Gastroesophageal sphincter (tissue), 4 donors: ENCODE measurements at regions not wholly inside any gene's neighbourhood (a gene's known extent, or its start where the extent isn't known, plus 50 kb on each side); places are given as distances from the start of the nearest gene placed in this dataset.

Source experiments
- ATAC-seq: fragments of 150-250 bp; one replicate; pipeline ENCODE4 v1.9.1; 2016; ENCODE audit warnings: mild to moderate bottlenecking, moderate library complexity
- H3K27ac ChIP-seq, 4 donors: fragments of 200-600 bp; sonication (generic) in 3 of 4; 1 replicate in 3 of 4; 2 replicates in 1 of 4; pipeline ENCODE4 v1.5.1; 2016 to 2019
- H3K27me3 ChIP-seq: fragments of 200-600 bp; sonication (generic); one replicate; pipeline ENCODE4 v1.5.1; 2019
- H3K36me3 ChIP-seq, 2 donors: fragments of 200-600 bp; sonication (generic); one replicate each; pipeline ENCODE4 v1.5.1; 2019; ENCODE audit warnings: control low read depth in 1 of 2
- H3K4me1 ChIP-seq, 3 donors: fragments of 200-600 bp; sonication (generic); 1 replicate in 2 of 3; 2 replicates in 1 of 3; pipeline ENCODE4 v1.5.1; 2016 to 2019; ENCODE audit warnings: control low read depth in 2 of 3
- H3K4me3 ChIP-seq, 2 donors: fragments of 200-600 bp; sonication (generic); one replicate each; pipeline ENCODE4 v1.5.1; 2019; ENCODE audit warnings: mild to moderate bottlenecking in 1 of 2, moderate library complexity in 1 of 2
- H3K9me3 ChIP-seq, 3 donors: fragments of 200-600 bp; sonication (generic); one replicate each; pipeline ENCODE4 v1.5.1; 2017 to 2019; ENCODE audit warnings: control low read depth in 2 of 3
- CTCF ChIP-seq, 4 experiments: fragments of 200-600 bp in 2 of 4; fragments of 450-650 bp in 2 of 4; sonication (generic) in 1 of 4; IDR thresholded peaks; one replicate each; pipeline ENCODE4 v1.5.1; 2017 to 2019; ENCODE audit warnings: antibody characterized with exemption in 4 of 4, mild to moderate bottlenecking in 2 of 4, moderate library complexity in 2 of 4
- EP300 ChIP-seq: sonication (generic); formaldehyde crosslinking; IDR thresholded peaks from one replicate; pipeline ENCODE4 v1.6.1; 2017; ENCODE audit warnings: antibody characterized with exemption, mild to moderate bottlenecking
- POLR2A ChIP-seq, 2 donors: fragments of 450-650 bp; IDR thresholded peaks; one replicate each; pipeline ENCODE4 v1.6.1; 2017; ENCODE audit warnings: antibody characterized with exemption in 2 of 2, mild to moderate bottlenecking in 2 of 2, moderate library complexity in 1 of 2
- POLR2AphosphoS5 ChIP-seq: sonication (generic); formaldehyde crosslinking; IDR thresholded peaks from one replicate; pipeline ENCODE4 v1.6.1; 2017; ENCODE audit warnings: antibody characterized with exemption
- WGBS, 2 donors: methylation state at CpG; one replicate each; pipeline ENCODE4 v1.1.5; 2018; ENCODE audit warnings: low coverage in 1 of 2; 5-methylcytosine and 5-hydroxymethylcytosine counted together

- 91 to 96% methylated on average over 3 to 5 of the region's 6 CpGs for WGBS, 2 donors
- ATAC-seq = no peak
- no peak overlapping the region for H3K27ac ChIP-seq
Observed at GRCh38 chr22:27260087-27260698, 541.4 kb downstream of the MN1 start.

GRCh38 chr22:27262361-27262760 is 539.2 kb downstream of the MN1 start:
- Histone ChIP-seq H3K36me3 (no peaks in the 10 kb centered on the region), H3K27me3 (no peaks in the 10 kb centered on the region), H3K27ac (no peak overlapping the region), H3K4me3 (no peak overlapping the region), H3K9me3 (no peaks in the 10 kb centered on the region), H3K4me1 (no peaks in the 10 kb centered on the region)
- no peak for TF ChIP-seq EP300
- TF ChIP-seq POLR2A (IDR thresholded peaks at IDR 0.05) = no peak
- TF ChIP-seq CTCF (IDR thresholded peaks at IDR 0.05) = no peak
- no peak for TF ChIP-seq POLR2AphosphoS5
- ATAC-seq = no peak
- WGBS, 2 donors = 53 to 57% methylated on average over 3 to 7 of the region's 10 CpGs

More at GRCh38 chr22:27260087-27260698, 541.4 kb downstream of the MN1 start:
- H3K4me1 ChIP-seq = no peaks in the 10 kb centered on the region
- no peak overlapping the region for H3K4me3 ChIP-seq
- H3K36me3 ChIP-seq = no peaks in the 10 kb centered on the region
- peaks cover 0 to 12% (median 0%) of the 10 kb centered on the region in 3 donors for H3K9me3 ChIP-seq
- H3K27me3 ChIP-seq = no peaks in the 10 kb centered on the region
- TF ChIP-seq EP300 = no peak
- no peak for TF ChIP-seq CTCF (IDR thresholded peaks at IDR 0.05)
- TF ChIP-seq POLR2A (IDR thresholded peaks at IDR 0.05) = no peak
- no peak for TF ChIP-seq POLR2AphosphoS5

- no peak for TF ChIP-seq CTCF (IDR thresholded peaks at IDR 0.05)
- no peak for TF ChIP-seq POLR2AphosphoS5
- TF ChIP-seq POLR2A (IDR thresholded peaks at IDR 0.05) = no peak
- TF ChIP-seq EP300 = no peak
- WGBS, 2 donors = 62 to 65% methylated on average over 4 to 6 of the region's 6 CpGs
- no peak overlapping the region for H3K27ac ChIP-seq
- H3K27me3 ChIP-seq = no peaks in the 10 kb centered on the region
- H3K4me1 ChIP-seq = no peaks in the 10 kb centered on the region
- no peaks in the 10 kb centered on the region for H3K9me3 ChIP-seq
- H3K4me3 ChIP-seq = no peak overlapping the region
- no peaks in the 10 kb centered on the region for H3K36me3 ChIP-seq
- no peak for ATAC-seq
Observed at GRCh38 chr22:27264184-27264583, 537.4 kb downstream of the MN1 start.

GRCh38 chr22:27267145-27267544 is 534.4 kb downstream of the MN1 start:
- no peak for TF ChIP-seq CTCF (IDR thresholded peaks at IDR 0.05)
- Histone ChIP-seq H3K4me3 (no peak overlapping the region), H3K9me3 (no peaks in the 10 kb centered on the region), H3K27me3 (peaks cover 6% of the 10 kb centered on the region), H3K4me1 (peaks cover 0 to 11% (median 0%) of the 10 kb centered on the region in 3 donors), H3K27ac (no peak overlapping the region), H3K36me3 (no peaks in the 10 kb centered on the region)
- 93% methylated on average over 6 of the region's 7 CpGs; no CpG with 5 or more reads in 1 of the 2 donors for WGBS, 2 donors
- no peak for ATAC-seq

- ATAC-seq = no peak
- H3K4me1 ChIP-seq = peaks cover 0 to 11% (median 0%) of the 10 kb centered on the region in 3 donors
Observed at GRCh38 chr22:27269751-27270543, 531.6 kb downstream of the MN1 start.

More at GRCh38 chr22:27269751-27270543, 531.6 kb downstream of the MN1 start:
- H3K27me3 ChIP-seq = peaks cover 13% of the 10 kb centered on the region
- no peak overlapping the region for H3K4me3 ChIP-seq
- H3K9me3 ChIP-seq = no peaks in the 10 kb centered on the region
- H3K27ac ChIP-seq = no peak overlapping the region
- 20% methylated on average over 2 of the region's 5 CpGs; no CpG with 5 or more reads in 1 of the 2 donors for WGBS, 2 donors
- TF ChIP-seq EP300 = no peak
- TF ChIP-seq CTCF (IDR thresholded peaks at IDR 0.05) = no peak
- TF ChIP-seq POLR2AphosphoS5 = no peak
- no peak for TF ChIP-seq POLR2A (IDR thresholded peaks at IDR 0.05)
- no peaks in the 10 kb centered on the region for H3K36me3 ChIP-seq
